BE2C (cell line): ENCODE measurements at regions not wholly inside any gene's neighbourhood (a gene's known extent, or its start where the extent isn't known, plus 50 kb on each side); places are given as distances from the start of the nearest gene placed in this dataset.

Experiments
- DNase-seq: peaks from one replicate; pipeline ENCODE4 v3.0.0-alpha.2; 2020
- H3K27me3 ChIP-seq: fragments of 250-450 bp; sonication (Bioruptor Pico); 2 replicates; pipeline ENCODE4 v1.5.1; 2020; ENCODE audit warnings: mild to moderate bottlenecking
- H3K36me3 ChIP-seq: fragments of 250-450 bp; sonication (Bioruptor Pico); 2 replicates; pipeline ENCODE4 v1.5.1; 2020; ENCODE audit warnings: mild to moderate bottlenecking
- H3K4me1 ChIP-seq: fragments of 250-450 bp; sonication (Bioruptor Pico); 2 replicates; pipeline ENCODE4 v1.5.1; 2020
- H3K4me3 ChIP-seq: 2 replicates; pipeline ENCODE4 v1.5.1; 2011; ENCODE audit warnings: low read depth, low read length
- H3K9me3 ChIP-seq: fragments of 250-450 bp; sonication (Bioruptor Pico); 2 replicates; pipeline ENCODE4 v1.5.1; 2020
- CTCF ChIP-seq: IDR thresholded peaks from 2 replicates; pipeline ENCODE4 v1.5.1; 2012; ENCODE audit warnings: mild to moderate bottlenecking, low read depth, low read length

- no peak for TF ChIP-seq CTCF
- Histone ChIP-seq H3K9me3 (no peaks in the 10 kb centered on the region), H3K36me3 (no peaks in the 10 kb centered on the region), H3K27me3 (no peaks in the 10 kb centered on the region), H3K4me3 (no peak overlapping the region), H3K4me1 (no peaks in the 10 kb centered on the region)
- no peak for DNase-seq
These were observed 66.3 kb downstream of the MTERF1 start for GRCh38 chr7:91814189-91814588.
